IMR-90 (cell line): ENCODE measurements at regions not wholly inside any gene's neighbourhood (a gene's known extent, or its start where the extent isn't known, plus 50 kb on each side); places are given as distances from the start of the nearest gene placed in this dataset.
A peak's percentile ranks its signal among the peaks of the same experiment; 100 is the strongest.

Source experiments
- ATAC-seq: fragments of 200-7000 bp; cut with Tn5 transposase; 2 replicates; pipeline ENCODE4 v1.9.1; 2020; ENCODE audit warnings: low read depth, mild to moderate bottlenecking, moderate library complexity
- BruUV-seq: library from RNA; stranded (reverse); fragments of 400-500 nt; replicated peaks from 2 replicates; lab custom pipeline; 2021; lab: Mats Ljungman, UMichigan
- CTCF ChIA-PET: fragments of 300-600 bp; formaldehyde crosslinking; extraction: SDS; loops from one replicate; lab custom pipeline; 2021; ENCODE audit warnings: antibody characterized with exemption; lab: Yijun Ruan, JAX
- POLR2A ChIA-PET: fragments of 300-600 bp; sonication (Branson Sonifier 250); formaldehyde crosslinking; loops from one replicate; lab custom pipeline; 2022; ENCODE audit warnings: antibody characterized with exemption; ENCODE audit not compliant: unreplicated experiment; lab: Charles Lee
- DNase-seq: peaks from one replicate; pipeline ENCODE4 v3.0.0; 2013
- H2AFZ ChIP-seq: replicated peaks from 2 replicates; pipeline ENCODE3; 2013; ENCODE audit warnings: low read length, mild to moderate bottlenecking; ENCODE audit not compliant: poor library complexity
- H2AK5ac ChIP-seq: 2 replicates; pipeline ENCODE4 v1.6.1; 2013; ENCODE audit warnings: low read depth, low read length, inconsistent platforms
- H2AK9ac ChIP-seq: replicated peaks from 2 replicates; pipeline ENCODE3; 2013; ENCODE audit warnings: mild to moderate bottlenecking, low read depth, low read length, moderate library complexity; ENCODE audit not compliant: poor library complexity
- H2BK120ac ChIP-seq: 2 replicates; pipeline ENCODE4 v1.6.1; 2013; ENCODE audit warnings: low read depth, low read length, inconsistent platforms
- H2BK15ac ChIP-seq: 3 replicates; pipeline ENCODE4 v1.6.1; 2013; ENCODE audit warnings: low read depth, low read length, inconsistent platforms
- H2BK20ac ChIP-seq: 2 replicates; pipeline ENCODE4 v1.6.1; 2013; ENCODE audit warnings: low read depth, mild to moderate bottlenecking, inconsistent platforms, low read length, moderate library complexity
- H2BK5ac ChIP-seq: 2 replicates; pipeline ENCODE4 v1.6.1; 2013; ENCODE audit warnings: mild to moderate bottlenecking, low read depth, low read length, inconsistent platforms; ENCODE audit not compliant: poor library complexity, severe bottlenecking
- H3K14ac ChIP-seq: replicated peaks from 2 replicates; pipeline ENCODE4 v1.6.1; 2013; ENCODE audit warnings: low read depth, low read length, inconsistent platforms
- H3K18ac ChIP-seq: 2 replicates; pipeline ENCODE4 v1.6.1; 2013; ENCODE audit warnings: low read depth, low read length, control low read depth
- H3K23ac ChIP-seq: 2 replicates; pipeline ENCODE4 v1.6.1; 2013; ENCODE audit warnings: low read depth, low read length, inconsistent platforms
- H3K27ac ChIP-seq: 2 replicates; pipeline ENCODE4 v1.5.1; 2013; ENCODE audit warnings: mild to moderate bottlenecking, control low read depth, low read length; ENCODE audit not compliant: insufficient read depth
- H3K27me3 ChIP-seq: 2 replicates; pipeline ENCODE4 v1.6.1; 2013; ENCODE audit warnings: low read length; ENCODE audit not compliant: control insufficient read depth, insufficient read depth
- H3K36me3 ChIP-seq: 2 replicates; pipeline ENCODE4 v1.6.1; 2013; ENCODE audit warnings: low read length, mixed read lengths; ENCODE audit not compliant: control insufficient read depth, insufficient read depth
- H3K4ac ChIP-seq: 2 replicates; pipeline ENCODE4 v1.6.1; 2013; ENCODE audit warnings: low read depth, low read length, inconsistent platforms
- H3K4me1 ChIP-seq: 2 replicates; pipeline ENCODE4 v1.6.1; 2013; ENCODE audit warnings: low read length, mixed read lengths; ENCODE audit not compliant: control insufficient read depth, insufficient read depth
- H3K4me2 ChIP-seq: 2 replicates; pipeline ENCODE4 v1.6.1; 2013; ENCODE audit warnings: low read depth, mild to moderate bottlenecking, control low read depth, low read length, moderate library complexity
- H3K4me3 ChIP-seq: 2 replicates; pipeline ENCODE4 v1.5.1; 2013; ENCODE audit warnings: low read depth, mild to moderate bottlenecking, control low read depth, low read length, moderate library complexity; ENCODE audit not compliant: insufficient read depth
- H3K56ac ChIP-seq: 2 replicates; pipeline ENCODE4 v1.6.1; 2013; ENCODE audit warnings: low read length, inconsistent platforms; ENCODE audit not compliant: insufficient read depth; ENCODE audit errors: extremely low read depth
- H3K79me1 ChIP-seq, 2 experiments: 2 replicates each; pipeline ENCODE4 v1.6.1; 2013; ENCODE audit warnings: low read length in 2 of 2, inconsistent platforms in 1 of 2, low read depth in 1 of 2
- H3K9ac ChIP-seq: 2 replicates; pipeline ENCODE4 v1.6.1; 2013; ENCODE audit warnings: low read depth, low read length, control low read depth
- H3K9me1 ChIP-seq: 2 replicates; pipeline ENCODE4 v1.6.1; 2013; ENCODE audit warnings: low read length, inconsistent platforms; ENCODE audit not compliant: insufficient read depth
- H3K9me3 ChIP-seq: 2 replicates; pipeline ENCODE4 v1.6.1; 2013; ENCODE audit warnings: low read length; ENCODE audit not compliant: control insufficient read depth, insufficient read depth
- H4K20me1 ChIP-seq: 2 replicates; pipeline ENCODE4 v1.6.1; 2013; ENCODE audit warnings: low read length, inconsistent platforms; ENCODE audit not compliant: insufficient read depth
- H4K5ac ChIP-seq: 2 replicates; pipeline ENCODE4 v1.6.1; 2013; ENCODE audit warnings: mild to moderate bottlenecking, low read depth, low read length, control low read depth
- H4K8ac ChIP-seq, 2 experiments: 2 replicates each; pipeline ENCODE4 v1.6.1; 2013; ENCODE audit warnings: low read depth in 2 of 2, low read length in 2 of 2, control low read depth in 1 of 2, inconsistent platforms in 1 of 2
- H4K91ac ChIP-seq: 2 replicates; pipeline ENCODE4 v1.6.1; 2013; ENCODE audit warnings: low read depth, low read length, inconsistent platforms; ENCODE audit not compliant: insufficient read depth
- BHLHE40 ChIP-seq: fragments of 150-350 bp; IDR thresholded peaks from 2 replicates; pipeline ENCODE4 v1.6.1; 2016; ENCODE audit warnings: mild to moderate bottlenecking, low read depth, low read length
- CEBPB ChIP-seq: IDR thresholded peaks from 2 replicates; pipeline ENCODE4 v1.6.1; 2012; ENCODE audit warnings: low read depth, low read length, improper control_type of control experiment
- CHD1 ChIP-seq: IDR thresholded peaks from 2 replicates; pipeline ENCODE4 v1.6.1; 2012; ENCODE audit warnings: low read depth, low read length, improper control_type of control experiment
- FOS ChIP-seq: fragments of 150-350 bp; IDR thresholded peaks from 2 replicates; pipeline ENCODE4 v1.6.1; 2016; ENCODE audit warnings: low read depth, low read length
- MAZ ChIP-seq: IDR thresholded peaks from 2 replicates; pipeline ENCODE4 v1.6.1; 2012; ENCODE audit warnings: low read depth, mild to moderate bottlenecking, low read length, improper control_type of control experiment, moderate library complexity, borderline replicate concordance
- MXI1 ChIP-seq: IDR thresholded peaks from 2 replicates; pipeline ENCODE4 v1.6.1; 2012; ENCODE audit warnings: low read depth, mild to moderate bottlenecking, low read length, moderate library complexity, borderline replicate concordance
- NFE2L2 ChIP-seq: fragments of 150-350 bp; IDR thresholded peaks from 2 replicates; pipeline ENCODE4 v1.6.1; 2016; ENCODE audit warnings: low read depth, mild to moderate bottlenecking, low read length
- POLR2A ChIP-seq: IDR thresholded peaks from 2 replicates; pipeline ENCODE4 v1.6.1; 2012; ENCODE audit warnings: mild to moderate bottlenecking, low read depth, low read length
- RAD21 ChIP-seq: IDR thresholded peaks from 2 replicates; pipeline ENCODE4 v1.6.1; 2012; ENCODE audit warnings: low read length, improper control_type of control experiment
- RCOR1 ChIP-seq: IDR thresholded peaks from 2 replicates; pipeline ENCODE4 v1.6.1; 2012; ENCODE audit warnings: mild to moderate bottlenecking, low read length, improper control_type of control experiment; ENCODE audit not compliant: insufficient replicate concordance
- RFX5 ChIP-seq: IDR thresholded peaks from 2 replicates; pipeline ENCODE4 v1.8.0; 2012; ENCODE audit warnings: low read depth, mild to moderate bottlenecking, low read length, moderate library complexity
- SMC3 ChIP-seq: fragments of 150-350 bp; IDR thresholded peaks from 2 replicates; pipeline ENCODE4 v1.6.1; 2016; ENCODE audit warnings: low read depth, mild to moderate bottlenecking, antibody characterized with exemption, low read length, moderate library complexity
- WGBS, 2 experiments: methylation state at CpG; one replicate each; pipeline versions ENCODE4 v1.1.5 to v1.1.7; 2013; ENCODE audit warnings: missing lambda C conversion rate in 2 of 2; ENCODE audit not compliant: insufficient read length in 1 of 2; ENCODE audit errors: extremely low coverage in 2 of 2; 5-methylcytosine and 5-hydroxymethylcytosine counted together
- dilution Hi-C: fragments of 300-500 bp; cut with HindIII; formaldehyde crosslinking; loops from one replicate; pipeline ENCODE4 v1.14.3; 2018; ENCODE audit warnings: low sequenced_read_pairs; ENCODE audit not compliant: unreplicated experiment
- in situ Hi-C: fragments of 300-500 bp; cut with MboI; formaldehyde crosslinking; loops from 3 replicates; pipeline ENCODE4 v1.14.3; 2019; ENCODE audit warnings: low sequenced_read_pairs, inconsistent platforms, mixed read lengths
- intact Hi-C: fragments of 100-400 bp; cut with micrococcal nuclease; formaldehyde crosslinking; loops from 2 replicates; pipeline ENCODE4 v1.10.0; 2022
- TF ChIP-seq, protein P1 (sequence below): conservative IDR thresholded peaks from 2 replicates; pipeline ENCODE4 v1.5.1; 2012; ENCODE audit warnings: mild to moderate bottlenecking, low read depth, low read length, improper control_type of control experiment
- TF ChIP-seq, protein P2 (sequence below): fragments of 150-350 bp; IDR thresholded peaks from 2 replicates; pipeline ENCODE4 v1.6.1; 2016; ENCODE audit warnings: low read depth, mild to moderate bottlenecking, low read length, moderate library complexity, borderline replicate concordance
- TF ChIP-seq, protein P3 (sequence below): fragments of 150-350 bp; IDR thresholded peaks from 2 replicates; pipeline ENCODE4 v1.6.1; 2017; ENCODE audit warnings: mild to moderate bottlenecking, antibody characterized with exemption, low read length, low read depth

DNA sequence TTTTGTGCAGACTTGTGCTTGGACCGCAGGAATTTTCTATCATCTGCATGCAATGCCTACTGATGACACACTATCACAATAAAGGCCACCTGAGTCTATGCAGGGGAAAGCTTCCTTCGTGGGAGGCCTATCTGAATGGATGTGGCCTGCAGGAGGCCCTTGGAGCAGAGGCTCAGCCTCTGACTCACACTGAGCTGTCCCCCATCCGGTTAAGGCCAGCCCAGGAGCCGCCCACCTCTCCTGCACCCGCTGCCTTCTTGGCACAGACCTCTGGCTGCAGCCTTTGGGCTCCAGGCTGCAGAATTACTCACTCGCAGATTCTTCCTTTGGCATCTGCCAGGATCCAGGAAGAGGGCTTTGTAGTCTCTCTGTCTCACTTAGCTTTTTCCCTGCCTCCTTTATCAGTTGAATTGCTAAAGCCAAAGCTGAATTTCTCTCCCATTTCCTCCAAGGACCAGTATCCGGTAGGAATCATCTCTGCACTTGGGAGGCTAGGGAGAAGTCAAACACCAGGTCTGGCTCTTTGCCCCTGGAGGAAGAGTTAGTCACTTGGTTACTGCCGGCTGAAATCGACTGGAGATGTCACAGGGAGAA, 65.1 kb upstream of the JUN start:
- peak overlapping the region; percentile 95 for H3K56ac ChIP-seq
- no peak overlapping the region for H3K9ac ChIP-seq
- H3K23ac ChIP-seq = peak overlapping the region; percentile 87
- peak overlapping the region; percentile 46 for H3K27ac ChIP-seq
- no peaks in the 10 kb centered on the region for H3K79me1 ChIP-seq
- H3K18ac ChIP-seq = peak overlapping the region; percentile 12; the same call in 1 of the 2 replicates
- H4K8ac ChIP-seq = peak overlapping the region; percentile 57 to 93
- H2AK9ac ChIP-seq = peak overlapping the region; percentile 84
- intact Hi-C loops = loop anchor here (2.0 kb wide), 1 partner anchor 64 kb away; the partner anchor contains the start of gene JUN
- peak overlapping the region; percentile 88 for H4K91ac ChIP-seq
- H3K4me1 ChIP-seq = peaks cover 9% of the 10 kb centered on the region
- in situ Hi-C loops = no loop called here
- no peaks in the 10 kb centered on the region for H3K36me3 ChIP-seq
- no peaks in the 10 kb centered on the region for H4K20me1 ChIP-seq
- ChIA-PET POLR2A (no interaction called here), CTCF (no interaction called here)
- no peaks in the 10 kb centered on the region for H3K27me3 ChIP-seq
- peak overlapping the region; percentile 87 for H2BK5ac ChIP-seq
- H3K4ac ChIP-seq = peak overlapping the region; percentile 91
- peak; percentile 98 for DNase-seq
- H4K5ac ChIP-seq = peak overlapping the region; percentile 2; the same call in 1 of the 2 replicates
- H2BK120ac ChIP-seq = peak overlapping the region; percentile 94
- dilution Hi-C loops = no loop called here
- peak overlapping the region; percentile 89 for H3K14ac ChIP-seq
- H3K4me3 ChIP-seq = no peak overlapping the region; the same call in 1 of the 2 replicates
- no peaks in the 10 kb centered on the region for H3K9me3 ChIP-seq
- ATAC-seq = peak; percentile 97
- H3K9me1 ChIP-seq = peaks cover 8% of the 10 kb centered on the region
- BruUV-seq = no TSS peak
- H2BK15ac ChIP-seq = peak overlapping the region; percentile 83
- WGBS, 2 experiments = 0% methylated on average over 3 of the region's 9 CpGs; no CpG with 5 or more reads in 1 of the 2 experiments
- H2BK20ac ChIP-seq = peak overlapping the region; percentile 95
- peak overlapping the region; percentile 81 for H2AK5ac ChIP-seq
- peak overlapping the region; percentile 56 for H3K4me2 ChIP-seq
- peak overlapping the region; percentile 60 for H2AFZ ChIP-seq
- TF ChIP-seq, protein P1, sequence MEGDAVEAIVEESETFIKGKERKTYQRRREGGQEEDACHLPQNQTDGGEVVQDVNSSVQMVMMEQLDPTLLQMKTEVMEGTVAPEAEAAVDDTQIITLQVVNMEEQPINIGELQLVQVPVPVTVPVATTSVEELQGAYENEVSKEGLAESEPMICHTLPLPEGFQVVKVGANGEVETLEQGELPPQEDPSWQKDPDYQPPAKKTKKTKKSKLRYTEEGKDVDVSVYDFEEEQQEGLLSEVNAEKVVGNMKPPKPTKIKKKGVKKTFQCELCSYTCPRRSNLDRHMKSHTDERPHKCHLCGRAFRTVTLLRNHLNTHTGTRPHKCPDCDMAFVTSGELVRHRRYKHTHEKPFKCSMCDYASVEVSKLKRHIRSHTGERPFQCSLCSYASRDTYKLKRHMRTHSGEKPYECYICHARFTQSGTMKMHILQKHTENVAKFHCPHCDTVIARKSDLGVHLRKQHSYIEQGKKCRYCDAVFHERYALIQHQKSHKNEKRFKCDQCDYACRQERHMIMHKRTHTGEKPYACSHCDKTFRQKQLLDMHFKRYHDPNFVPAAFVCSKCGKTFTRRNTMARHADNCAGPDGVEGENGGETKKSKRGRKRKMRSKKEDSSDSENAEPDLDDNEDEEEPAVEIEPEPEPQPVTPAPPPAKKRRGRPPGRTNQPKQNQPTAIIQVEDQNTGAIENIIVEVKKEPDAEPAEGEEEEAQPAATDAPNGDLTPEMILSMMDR = 0 out of 2 replicates have a peak, but pooled peaks have one; percentile 16
- peak; percentile 42; the same call in 1 of the 2 replicates for TF ChIP-seq MAZ
- peak; percentile 2; the same call in 1 of the 2 replicates for TF ChIP-seq CEBPB
- peak; percentile 36; the same call in 1 of the 2 replicates for TF ChIP-seq POLR2A
- no peak for TF ChIP-seq RFX5
- 0 out of 2 replicates have a peak, but pooled peaks have one; percentile 49 for TF ChIP-seq CHD1
- TF ChIP-seq BHLHE40 = peak; percentile 12; the same call in 1 of the 2 replicates
- TF ChIP-seq SMC3 = no peak
- TF ChIP-seq, protein P2, sequence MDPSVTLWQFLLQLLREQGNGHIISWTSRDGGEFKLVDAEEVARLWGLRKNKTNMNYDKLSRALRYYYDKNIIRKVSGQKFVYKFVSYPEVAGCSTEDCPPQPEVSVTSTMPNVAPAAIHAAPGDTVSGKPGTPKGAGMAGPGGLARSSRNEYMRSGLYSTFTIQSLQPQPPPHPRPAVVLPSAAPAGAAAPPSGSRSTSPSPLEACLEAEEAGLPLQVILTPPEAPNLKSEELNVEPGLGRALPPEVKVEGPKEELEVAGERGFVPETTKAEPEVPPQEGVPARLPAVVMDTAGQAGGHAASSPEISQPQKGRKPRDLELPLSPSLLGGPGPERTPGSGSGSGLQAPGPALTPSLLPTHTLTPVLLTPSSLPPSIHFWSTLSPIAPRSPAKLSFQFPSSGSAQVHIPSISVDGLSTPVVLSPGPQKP = no peak
- peak; percentile 23; the same call in 1 of the 2 replicates for TF ChIP-seq RAD21
- no peak for TF ChIP-seq NFE2L2
- TF ChIP-seq, protein P3, sequence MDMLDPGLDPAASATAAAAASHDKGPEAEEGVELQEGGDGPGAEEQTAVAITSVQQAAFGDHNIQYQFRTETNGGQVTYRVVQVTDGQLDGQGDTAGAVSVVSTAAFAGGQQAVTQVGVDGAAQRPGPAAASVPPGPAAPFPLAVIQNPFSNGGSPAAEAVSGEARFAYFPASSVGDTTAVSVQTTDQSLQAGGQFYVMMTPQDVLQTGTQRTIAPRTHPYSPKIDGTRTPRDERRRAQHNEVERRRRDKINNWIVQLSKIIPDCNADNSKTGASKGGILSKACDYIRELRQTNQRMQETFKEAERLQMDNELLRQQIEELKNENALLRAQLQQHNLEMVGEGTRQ = no peak
- TF ChIP-seq RCOR1 = peak; percentile 52
- no peak for TF ChIP-seq MXI1
- TF ChIP-seq FOS = peak; percentile 84
